Endothelial cell of umbilical vein (primary cell): ENCODE measurements at regions not wholly inside any gene's neighbourhood (a gene's known extent, or its start where the extent isn't known, plus 50 kb on each side); places are given as distances from the start of the nearest gene placed in this dataset.

Experiments used
- BruUV-seq: library from RNA; stranded (reverse); fragments of 400-500 nt; replicated peaks from 2 replicates; lab custom pipeline; 2021; lab: Mats Ljungman, UMichigan
- CTCF ChIA-PET: fragments of 300-600, 350-600 bp; sonication (Branson Sonifier 250); formaldehyde crosslinking; loops from one replicate; lab custom pipeline; 2021; ENCODE audit warnings: antibody characterized with exemption, inconsistent platforms; lab: Charles Lee
- POLR2A ChIA-PET: fragments of 300-600, 350-600 bp; sonication (Branson Sonifier 250); formaldehyde crosslinking; loops from one replicate; lab custom pipeline; 2021; ENCODE audit warnings: antibody characterized with exemption, inconsistent platforms; lab: Charles Lee
- DNase-seq: peaks from one replicate; pipeline ENCODE4 v3.0.0-alpha.2; 2011; ENCODE audit warnings: low read depth, low spot score
- FAIRE-seq: peaks from 2 replicates; lab custom pipeline; 2011; peaks lifted over from hg19 to GRCh38; lab: Jason Lieb, UNC
- H2AFZ ChIP-seq: 2 replicates; pipeline ENCODE4 v1.6.0; 2012; ENCODE audit warnings: low read depth, low read length, control low read depth, inconsistent platforms
- H3K27ac ChIP-seq: 2 replicates; pipeline ENCODE4 v1.5.1; 2011; ENCODE audit warnings: low read depth, mild to moderate bottlenecking, control low read depth, low read length, moderate library complexity; ENCODE audit not compliant: insufficient read depth
- H3K27me3 ChIP-seq, 2 experiments: 2 replicates each; pipeline versions ENCODE4 v1.6.0 to v1.6.1; 2011; ENCODE audit warnings: low read length in 2 of 2, mixed read lengths in 1 of 2; ENCODE audit not compliant: control insufficient read depth in 2 of 2, insufficient read depth in 2 of 2
- H3K36me3 ChIP-seq, 2 experiments: 2 replicates in 1 of 2; 3 replicates in 1 of 2; pipeline ENCODE4 v1.5.1; 2011; ENCODE audit warnings: low read length in 2 of 2, mild to moderate bottlenecking in 1 of 2, moderate library complexity in 1 of 2; ENCODE audit not compliant: control insufficient read depth in 2 of 2, insufficient read depth in 2 of 2; ENCODE audit errors: extremely low read depth in 1 of 2
- H3K4me1 ChIP-seq: 3 replicates; pipeline ENCODE4 v1.5.1; 2011; ENCODE audit warnings: mild to moderate bottlenecking, low read length; ENCODE audit not compliant: control insufficient read depth, insufficient read depth; ENCODE audit errors: extremely low read depth
- H3K4me2 ChIP-seq: 2 replicates; pipeline ENCODE4 v1.6.1; 2011; ENCODE audit warnings: low read length, control low read depth, mixed read lengths; ENCODE audit not compliant: insufficient read depth
- H3K4me3 ChIP-seq, 3 experiments: fragments of 200-600 bp in 1 of 3; sonication (generic), shearing (Covaris generic) in 1 of 3; replicated peaks in 1 of 3; 2 replicates each; pipeline ENCODE4 v1.5.1; 2011 to 2016; ENCODE audit warnings: control low read depth in 3 of 3, low read length in 3 of 3, mild to moderate bottlenecking in 2 of 3, inconsistent platforms in 1 of 3, low read depth in 1 of 3, moderate library complexity in 1 of 3; ENCODE audit not compliant: insufficient read depth in 1 of 3
- H3K79me2 ChIP-seq: 2 replicates; pipeline ENCODE4 v1.6.0; 2012; ENCODE audit warnings: low read length, inconsistent platforms; ENCODE audit not compliant: control insufficient read depth, insufficient read depth
- H3K9ac ChIP-seq: replicated peaks from 2 replicates; pipeline ENCODE3; 2011; ENCODE audit warnings: low read length, control low read depth; ENCODE audit not compliant: insufficient read depth; ENCODE audit errors: extremely low read depth
- H3K9me1 ChIP-seq: replicated peaks from 3 replicates; pipeline ENCODE4 v1.6.0; 2011; ENCODE audit warnings: mild to moderate bottlenecking, low read length; ENCODE audit not compliant: control insufficient read depth, insufficient read depth; ENCODE audit errors: extremely low read depth
- H3K9me3 ChIP-seq: replicated peaks from 2 replicates; pipeline ENCODE4 v1.5.1; 2012; ENCODE audit warnings: low read length, inconsistent platforms; ENCODE audit not compliant: control insufficient read depth, insufficient read depth
- H4K20me1 ChIP-seq: replicated peaks from 2 replicates; pipeline ENCODE3; 2011; ENCODE audit warnings: mild to moderate bottlenecking, low read length; ENCODE audit not compliant: control insufficient read depth, insufficient read depth; ENCODE audit errors: extremely low read depth
- CTCF ChIP-seq, 2 donors: IDR thresholded peaks; 1 replicate in 1 of 2; 2 replicates in 1 of 2; pipeline ENCODE4 v1.5.1; 2011; ENCODE audit warnings: low read length in 2 of 2, mild to moderate bottlenecking in 2 of 2, moderate library complexity in 2 of 2, control low read depth in 1 of 2, inconsistent platforms in 1 of 2, low read depth in 1 of 2; ENCODE audit not compliant: insufficient read depth in 1 of 2; ENCODE audit errors: extremely low read depth in 1 of 2
- EZH2 ChIP-seq: IDR thresholded peaks from 2 replicates; pipeline ENCODE4 v1.6.1; 2012; ENCODE audit warnings: borderline replicate concordance, low read depth, mild to moderate bottlenecking, moderate library complexity, low read length, inconsistent platforms; ENCODE audit not compliant: severe bottlenecking
- FOS ChIP-seq: IDR thresholded peaks from 2 replicates; pipeline ENCODE4 v1.6.1; 2011; ENCODE audit warnings: mild to moderate bottlenecking, low read length, moderate library complexity, borderline replicate concordance; ENCODE audit not compliant: insufficient read depth
- GATA2 ChIP-seq: IDR thresholded peaks from 2 replicates; pipeline ENCODE4 v1.7.0; 2011; ENCODE audit warnings: low read depth, mild to moderate bottlenecking, moderate library complexity, mixed read lengths, low read length; ENCODE audit not compliant: insufficient read length, insufficient read depth
- JUN ChIP-seq: IDR thresholded peaks from 2 replicates; pipeline ENCODE4 v1.6.1; 2011; ENCODE audit warnings: borderline replicate concordance, low read depth; ENCODE audit not compliant: insufficient read length, insufficient read depth
- MAX ChIP-seq: IDR thresholded peaks from 2 replicates; pipeline ENCODE4 v1.6.1; 2011; ENCODE audit not compliant: insufficient read depth, insufficient read length
- MYC ChIP-seq: IDR thresholded peaks from one replicate; pipeline ENCODE4 v1.6.1; 2011; ENCODE audit warnings: mild to moderate bottlenecking, low read depth, low read length
- POLR2A ChIP-seq: IDR thresholded peaks from 2 replicates; pipeline ENCODE4 v1.6.1; 2012; ENCODE audit warnings: low read depth, mild to moderate bottlenecking, control low read depth, low read length
- POLR2AphosphoS5 ChIP-seq: IDR thresholded peaks from 2 replicates; pipeline ENCODE4 v1.6.1; 2012; ENCODE audit warnings: low read depth, mild to moderate bottlenecking, control low read depth, low read length, moderate library complexity; ENCODE audit not compliant: insufficient read depth
- dilution Hi-C: fragments of 300-500 bp; cut with MboI; formaldehyde crosslinking; loops from one replicate; pipeline ENCODE4 v1.15.0; 2019; ENCODE audit warnings: low sequenced_read_pairs; ENCODE audit not compliant: extremely low pct_ligation_motif_present
- intact Hi-C: fragments of 100-400 bp; cut with micrococcal nuclease; formaldehyde crosslinking; loops from one replicate; pipeline ENCODE4 v1.10.0; 2022

- DNase-seq: no peak
- TF ChIP-seq EZH2 (no peak), JUN (no peak), POLR2AphosphoS5 (no peak), FOS (no peak), CTCF (IDR thresholded peaks at IDR 0.05; ENCODE audit: extremely low read depth in 1 of 2, insufficient read depth in 1 of 2, low read depth in 1 of 2, low read length in 2 of 2) (no peak), POLR2A (no peak), MAX (no peak), MYC (no peak), GATA2 (no peak)
- H4K20me1 ChIP-seq: no peaks in the 10 kb centered on the region
- dilution Hi-C loops: no loop called here
- intact Hi-C loops: no loop called here
- H3K4me3 ChIP-seq: no peak overlapping the region
- ChIA-PET CTCF (no interaction called here), POLR2A (no interaction called here)
- no TSS peak for BruUV-seq
- no peaks in the 10 kb centered on the region for H3K79me2 ChIP-seq
- H3K27me3 ChIP-seq: no peaks in the 10 kb centered on the region
- no peaks in the 10 kb centered on the region for H3K9me3 ChIP-seq
- FAIRE-seq: no peak
- H3K9me1 ChIP-seq: no peaks in the 10 kb centered on the region
- H3K4me1 ChIP-seq: no peaks in the 10 kb centered on the region
- no peaks in the 10 kb centered on the region for H3K36me3 ChIP-seq
- no peak overlapping the region for H3K9ac ChIP-seq
- H2AFZ ChIP-seq: no peak overlapping the region
- H3K4me2 ChIP-seq: no peak overlapping the region
- H3K27ac ChIP-seq: no peak overlapping the region
Measured at GRCh38 chr1:209485167-209485566, 98.3 kb upstream of the CAMK1G start.
